Lower leg skin (tissue), 3 donors: ENCODE measurements at regions not wholly inside any gene's neighbourhood (a gene's known extent, or its start where the extent isn't known, plus 50 kb on each side); places are given as distances from the start of the nearest gene placed in this dataset.

Experiments used
- CTCF ChIP-seq, 3 donors: fragments of 450-650 bp; IDR thresholded peaks; one replicate each; pipeline ENCODE4 v1.5.1; 2016; ENCODE audit warnings: antibody characterized with exemption in 3 of 3, mild to moderate bottlenecking in 3 of 3, moderate library complexity in 2 of 3
- POLR2A ChIP-seq, 2 donors: fragments of 450-650 bp; IDR thresholded peaks; one replicate each; pipeline ENCODE4 v1.6.1; 2016 to 2017; ENCODE audit warnings: antibody characterized with exemption in 2 of 2, mild to moderate bottlenecking in 1 of 2, moderate library complexity in 1 of 2

DNA sequence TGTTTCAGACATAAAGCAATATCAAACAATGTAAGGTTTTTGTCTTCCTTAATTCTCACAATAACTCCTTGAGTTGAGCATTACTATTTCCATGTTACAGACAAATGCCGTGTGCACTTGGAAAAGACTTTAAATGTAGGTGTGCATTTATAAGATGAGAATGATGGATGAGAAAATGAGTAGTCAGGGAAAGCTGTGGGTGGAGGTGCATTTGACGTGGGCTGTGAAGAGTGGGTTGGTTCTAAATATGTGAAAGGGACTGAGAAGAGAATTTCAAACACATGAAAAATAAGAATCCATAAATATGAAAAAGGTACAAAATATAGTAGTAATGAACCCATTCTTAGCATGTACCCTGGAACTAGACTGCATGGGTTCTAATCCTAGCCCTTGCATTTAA is 171.6 kb upstream of the PPP2R2B start:
- TF ChIP-seq CTCF (IDR thresholded peaks at IDR 0.05) (no peak), POLR2A (IDR thresholded peaks at IDR 0.05) (no peak)
